Parathyroid adenoma (tissue), 2 donors: ENCODE measurements at regions not wholly inside any gene's neighbourhood (a gene's known extent, or its start where the extent isn't known, plus 50 kb on each side); places are given as distances from the start of the nearest gene placed in this dataset.

Source experiments
- H2AFZ ChIP-seq: fragments of 300-600 bp; sonication (generic); one replicate; pipeline ENCODE4 v1.7.0; 2017; ENCODE audit warnings: antibody characterized with exemption, mild to moderate bottlenecking
- H3K27ac ChIP-seq: fragments of 300-600 bp; sonication (generic); one replicate; pipeline ENCODE4 v1.7.0; 2017
- H3K27me3 ChIP-seq: fragments of 300-600 bp; sonication (generic); one replicate; pipeline ENCODE4 v1.7.0; 2017; ENCODE audit warnings: low read length; ENCODE audit not compliant: control insufficient read depth, insufficient read depth
- H3K36me3 ChIP-seq: fragments of 300-600 bp; sonication (generic); one replicate; pipeline ENCODE4 v1.7.0; 2017; ENCODE audit warnings: low read length; ENCODE audit not compliant: control insufficient read depth, insufficient read depth
- H3K4me1 ChIP-seq: fragments of 300-600 bp; sonication (generic); one replicate; pipeline ENCODE4 v1.7.0; 2017; ENCODE audit warnings: control low read depth
- H3K4me2 ChIP-seq: fragments of 300-600 bp; sonication (generic); one replicate; pipeline ENCODE4 v1.7.0; 2017; ENCODE audit warnings: low read length
- H3K4me3 ChIP-seq: fragments of 300-600 bp; sonication (generic); one replicate; pipeline ENCODE4 v1.7.0; 2017; ENCODE audit warnings: low read depth, low read length
- H3K79me2 ChIP-seq: fragments of 300-600 bp; sonication (generic); one replicate; pipeline ENCODE4 v1.7.0; 2017; ENCODE audit warnings: control low read depth
- H3K9ac ChIP-seq: fragments of 300-600 bp; sonication (generic); one replicate; pipeline ENCODE4 v1.7.0; 2017; ENCODE audit warnings: mild to moderate bottlenecking
- H3K9me3 ChIP-seq: fragments of 300-600 bp; sonication (generic); one replicate; pipeline ENCODE4 v1.7.0; 2017; ENCODE audit warnings: low read length; ENCODE audit not compliant: control insufficient read depth
- TF ChIP-seq, protein P1 (sequence below): fragments of 300-600 bp; sonication (generic); IDR thresholded peaks from one replicate; pipeline ENCODE4 v1.7.0; 2017; ENCODE audit warnings: antibody characterized with exemption, mild to moderate bottlenecking
- donor health status: primary hyperparathyroidism.

DNA sequence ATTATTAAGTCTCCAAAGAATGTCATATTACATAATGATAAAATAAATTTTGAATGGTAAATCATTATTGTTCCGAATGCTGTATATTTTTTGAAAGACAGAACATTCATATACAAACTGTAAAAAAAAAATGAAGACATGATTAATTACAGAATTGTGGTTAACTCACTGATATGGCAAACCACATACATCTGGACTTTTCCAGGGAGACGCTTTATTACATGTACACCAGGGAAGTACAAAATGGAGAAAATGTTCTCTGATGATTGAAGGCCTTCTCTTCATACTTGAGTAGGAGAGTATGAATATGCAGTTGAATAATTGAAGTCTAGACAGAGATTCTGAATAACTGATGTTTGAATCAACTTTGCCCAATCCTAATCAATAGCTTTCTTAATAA, 1886.9 kb downstream of the EFNA5 start:
- Histone ChIP-seq H3K79me2 (no peaks in the 10 kb centered on the region), H3K4me3 (no peak overlapping the region), H3K27ac (no peak overlapping the region), H3K4me2 (no peak overlapping the region), H3K36me3 (no peaks in the 10 kb centered on the region), H3K9me3 (no peaks in the 10 kb centered on the region), H3K9ac (no peak overlapping the region), H3K27me3 (no peaks in the 10 kb centered on the region), H3K4me1 (no peaks in the 10 kb centered on the region), H2AFZ (no peak overlapping the region)
- TF ChIP-seq, protein P1, sequence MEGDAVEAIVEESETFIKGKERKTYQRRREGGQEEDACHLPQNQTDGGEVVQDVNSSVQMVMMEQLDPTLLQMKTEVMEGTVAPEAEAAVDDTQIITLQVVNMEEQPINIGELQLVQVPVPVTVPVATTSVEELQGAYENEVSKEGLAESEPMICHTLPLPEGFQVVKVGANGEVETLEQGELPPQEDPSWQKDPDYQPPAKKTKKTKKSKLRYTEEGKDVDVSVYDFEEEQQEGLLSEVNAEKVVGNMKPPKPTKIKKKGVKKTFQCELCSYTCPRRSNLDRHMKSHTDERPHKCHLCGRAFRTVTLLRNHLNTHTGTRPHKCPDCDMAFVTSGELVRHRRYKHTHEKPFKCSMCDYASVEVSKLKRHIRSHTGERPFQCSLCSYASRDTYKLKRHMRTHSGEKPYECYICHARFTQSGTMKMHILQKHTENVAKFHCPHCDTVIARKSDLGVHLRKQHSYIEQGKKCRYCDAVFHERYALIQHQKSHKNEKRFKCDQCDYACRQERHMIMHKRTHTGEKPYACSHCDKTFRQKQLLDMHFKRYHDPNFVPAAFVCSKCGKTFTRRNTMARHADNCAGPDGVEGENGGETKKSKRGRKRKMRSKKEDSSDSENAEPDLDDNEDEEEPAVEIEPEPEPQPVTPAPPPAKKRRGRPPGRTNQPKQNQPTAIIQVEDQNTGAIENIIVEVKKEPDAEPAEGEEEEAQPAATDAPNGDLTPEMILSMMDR, result no peak

DNA sequence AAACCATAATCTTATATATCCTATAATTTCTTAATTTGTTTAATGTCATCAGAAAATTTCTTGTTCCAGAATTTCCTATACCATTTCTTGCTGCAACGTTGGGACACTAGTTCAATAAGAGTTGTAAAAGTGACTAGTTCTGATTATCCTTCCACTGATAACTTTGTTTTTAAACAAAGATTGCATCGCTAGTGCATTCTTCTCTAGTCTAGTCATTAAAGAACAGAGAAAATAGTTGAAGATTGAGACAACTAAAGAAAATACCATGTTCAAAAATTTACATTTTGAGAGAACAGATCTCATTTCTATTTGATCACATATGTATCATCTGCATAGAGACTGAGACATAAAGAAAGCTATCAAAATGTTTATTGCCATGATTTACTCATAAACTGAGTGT, 1888.2 kb downstream of the EFNA5 start:
- no peaks in the 10 kb centered on the region for H3K4me1 ChIP-seq
- H2AFZ ChIP-seq, result no peak overlapping the region
- no peak overlapping the region for H3K4me3 ChIP-seq
- H3K36me3 ChIP-seq, result no peaks in the 10 kb centered on the region
- H3K9me3 ChIP-seq, result no peaks in the 10 kb centered on the region
- no peaks in the 10 kb centered on the region for H3K27me3 ChIP-seq
- H3K79me2 ChIP-seq, result no peaks in the 10 kb centered on the region
- TF ChIP-seq, protein P1, result no peak
- no peak overlapping the region for H3K4me2 ChIP-seq
- no peak overlapping the region for H3K9ac ChIP-seq
- no peak overlapping the region for H3K27ac ChIP-seq

DNA sequence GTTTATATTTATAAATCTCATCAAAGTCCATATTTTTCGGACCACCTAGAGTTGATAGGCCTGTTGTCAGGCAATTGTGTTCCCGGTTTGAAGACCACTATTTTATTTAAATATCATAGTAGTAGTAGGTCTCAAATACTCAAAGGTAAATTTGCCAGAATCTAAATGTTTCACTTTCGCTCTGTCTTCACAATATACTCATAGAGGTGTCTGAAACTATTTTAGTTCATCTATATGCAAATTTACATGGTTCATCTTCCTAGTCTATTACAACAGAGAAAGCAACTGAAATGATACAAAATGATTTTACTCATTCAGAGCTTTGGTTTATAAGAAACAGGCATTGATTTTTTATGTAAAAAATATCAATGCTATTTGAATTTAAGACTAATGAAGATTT, 1897.5 kb downstream of the EFNA5 start:
- no peak overlapping the region for H3K9ac ChIP-seq
- no peaks in the 10 kb centered on the region for H3K79me2 ChIP-seq
- no peaks in the 10 kb centered on the region for H3K9me3 ChIP-seq
- no peak overlapping the region for H3K4me2 ChIP-seq
- H3K4me3 ChIP-seq, result no peak overlapping the region
- H3K36me3 ChIP-seq, result no peaks in the 10 kb centered on the region
- no peak overlapping the region for H2AFZ ChIP-seq
- H3K4me1 ChIP-seq, result no peaks in the 10 kb centered on the region
- H3K27ac ChIP-seq, result no peak overlapping the region
- TF ChIP-seq, protein P1, result no peak
- H3K27me3 ChIP-seq, result no peaks in the 10 kb centered on the region

DNA sequence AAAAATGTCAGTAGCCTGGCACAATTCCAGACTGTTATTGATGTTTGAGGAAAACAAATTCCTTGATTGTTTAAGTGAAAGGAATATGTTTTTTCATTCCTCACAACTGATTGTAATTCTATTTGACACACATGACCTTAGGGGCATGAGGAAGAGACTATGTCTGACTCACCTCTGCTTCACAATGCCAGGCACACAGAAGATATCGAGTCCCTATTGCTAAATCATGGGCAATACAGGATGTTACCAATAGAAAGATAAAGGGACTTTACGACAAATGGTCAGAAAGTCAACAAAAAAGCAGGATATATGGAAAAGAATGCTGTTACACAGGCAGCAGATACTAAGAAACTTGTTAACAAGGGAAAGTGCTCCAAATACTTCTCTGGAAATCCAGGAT, 1903.5 kb downstream of the EFNA5 start:
- H2AFZ ChIP-seq, result no peak overlapping the region
- no peaks in the 10 kb centered on the region for H3K36me3 ChIP-seq
- H3K27me3 ChIP-seq, result no peaks in the 10 kb centered on the region
- TF ChIP-seq, protein P1, result no peak
- no peak overlapping the region for H3K4me2 ChIP-seq
- no peaks in the 10 kb centered on the region for H3K9me3 ChIP-seq
- no peaks in the 10 kb centered on the region for H3K79me2 ChIP-seq
- no peak overlapping the region for H3K27ac ChIP-seq
- no peak overlapping the region for H3K9ac ChIP-seq
- no peak overlapping the region for H3K4me3 ChIP-seq
- no peaks in the 10 kb centered on the region for H3K4me1 ChIP-seq

DNA sequence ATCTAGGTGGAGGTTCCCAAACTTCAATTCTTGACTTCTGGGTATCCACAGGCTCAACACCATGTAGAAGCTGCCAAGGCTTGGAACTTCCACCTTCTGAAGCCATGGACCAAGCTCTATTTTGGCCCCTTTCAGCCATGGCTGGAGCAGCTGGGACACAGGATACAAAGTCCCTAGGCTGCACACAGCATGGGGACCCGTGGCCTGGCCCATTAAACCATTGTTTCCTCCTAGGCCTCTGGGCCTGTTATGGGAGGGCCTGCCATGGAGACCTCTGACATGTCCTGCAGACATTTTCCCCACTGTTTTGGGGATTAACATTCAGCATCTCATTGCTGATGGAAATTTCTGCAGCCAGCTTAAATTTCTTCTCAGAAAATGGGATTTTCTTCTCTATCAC, 1908.0 kb downstream of the EFNA5 start:
- no peak overlapping the region for H3K9ac ChIP-seq
- no peaks in the 10 kb centered on the region for H3K9me3 ChIP-seq
- H3K79me2 ChIP-seq, result no peaks in the 10 kb centered on the region
- no peaks in the 10 kb centered on the region for H3K27me3 ChIP-seq
- H2AFZ ChIP-seq, result no peak overlapping the region
- H3K4me3 ChIP-seq, result no peak overlapping the region
- H3K4me1 ChIP-seq, result no peaks in the 10 kb centered on the region
- no peak overlapping the region for H3K27ac ChIP-seq
- H3K36me3 ChIP-seq, result no peaks in the 10 kb centered on the region
- TF ChIP-seq, protein P1, result no peak
- H3K4me2 ChIP-seq, result no peak overlapping the region
